Astrocyte (in vitro differentiated cells and primary cell): ENCODE measurements at regions not wholly inside any gene's neighbourhood (a gene's known extent, or its start where the extent isn't known, plus 50 kb on each side); places are given as distances from the start of the nearest gene placed in this dataset.

Source experiments
- EZH2 ChIP-seq: IDR thresholded peaks from 2 replicates; pipeline ENCODE4 v1.6.1; 2012; ENCODE audit warnings: mild to moderate bottlenecking, low read length, inconsistent platforms; ENCODE audit not compliant: insufficient read depth
- TF ChIP-seq, protein P1 (sequence below): IDR thresholded peaks from 2 replicates; pipeline ENCODE4 v1.5.1; 2011; ENCODE audit warnings: low read depth, mild to moderate bottlenecking, inconsistent platforms, low read length, moderate library complexity; ENCODE audit not compliant: insufficient read depth

DNA sequence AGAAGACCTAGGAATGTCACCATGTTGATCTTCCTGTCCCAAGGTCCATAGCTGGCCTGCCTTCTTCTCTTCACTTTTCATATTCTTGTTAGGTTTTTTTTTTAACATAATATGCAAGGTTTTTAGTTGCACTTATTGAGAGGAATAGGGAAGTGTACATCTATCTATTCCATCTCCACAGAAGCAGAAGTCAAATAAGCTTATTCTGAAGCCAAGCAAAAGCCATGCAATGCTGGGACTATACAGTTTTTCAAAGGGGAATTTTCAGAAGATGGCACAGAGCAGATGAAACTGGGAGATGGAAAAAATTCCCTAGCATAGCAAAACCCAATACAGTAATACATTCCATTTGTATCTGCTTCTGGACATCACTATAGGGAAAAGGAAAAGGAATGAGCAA lies 447.6 kb downstream of the GADD45G start:
- TF ChIP-seq, protein P1, sequence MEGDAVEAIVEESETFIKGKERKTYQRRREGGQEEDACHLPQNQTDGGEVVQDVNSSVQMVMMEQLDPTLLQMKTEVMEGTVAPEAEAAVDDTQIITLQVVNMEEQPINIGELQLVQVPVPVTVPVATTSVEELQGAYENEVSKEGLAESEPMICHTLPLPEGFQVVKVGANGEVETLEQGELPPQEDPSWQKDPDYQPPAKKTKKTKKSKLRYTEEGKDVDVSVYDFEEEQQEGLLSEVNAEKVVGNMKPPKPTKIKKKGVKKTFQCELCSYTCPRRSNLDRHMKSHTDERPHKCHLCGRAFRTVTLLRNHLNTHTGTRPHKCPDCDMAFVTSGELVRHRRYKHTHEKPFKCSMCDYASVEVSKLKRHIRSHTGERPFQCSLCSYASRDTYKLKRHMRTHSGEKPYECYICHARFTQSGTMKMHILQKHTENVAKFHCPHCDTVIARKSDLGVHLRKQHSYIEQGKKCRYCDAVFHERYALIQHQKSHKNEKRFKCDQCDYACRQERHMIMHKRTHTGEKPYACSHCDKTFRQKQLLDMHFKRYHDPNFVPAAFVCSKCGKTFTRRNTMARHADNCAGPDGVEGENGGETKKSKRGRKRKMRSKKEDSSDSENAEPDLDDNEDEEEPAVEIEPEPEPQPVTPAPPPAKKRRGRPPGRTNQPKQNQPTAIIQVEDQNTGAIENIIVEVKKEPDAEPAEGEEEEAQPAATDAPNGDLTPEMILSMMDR: no peak
- no peak for TF ChIP-seq EZH2
